ENCODE measurements at regions not wholly inside any gene's neighbourhood (a gene's known extent, or its start where the extent isn't known, plus 50 kb on each side); places are given as distances from the start of the nearest gene placed in this dataset.

DNA sequence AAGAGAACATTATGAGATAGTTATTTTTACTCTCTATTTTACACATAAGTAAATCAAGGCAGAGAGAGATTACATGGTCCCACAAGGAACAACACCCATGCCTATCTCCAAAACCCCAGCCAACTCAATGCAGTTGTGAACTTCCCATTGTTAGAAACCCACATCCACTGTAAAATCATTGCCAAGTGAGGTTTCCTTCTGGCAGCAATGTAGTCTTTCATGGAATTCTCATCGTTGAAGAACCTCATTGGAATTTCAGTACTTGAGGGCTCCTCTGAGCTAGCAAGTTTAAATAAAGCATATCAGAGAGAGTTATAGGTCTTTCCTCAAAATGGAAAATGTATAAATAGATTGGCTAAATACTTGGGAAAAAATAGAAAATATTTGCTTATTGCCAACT is 105.2 kb downstream of the RAD51AP2 start:
- TF ChIP-seq, protein P1, sequence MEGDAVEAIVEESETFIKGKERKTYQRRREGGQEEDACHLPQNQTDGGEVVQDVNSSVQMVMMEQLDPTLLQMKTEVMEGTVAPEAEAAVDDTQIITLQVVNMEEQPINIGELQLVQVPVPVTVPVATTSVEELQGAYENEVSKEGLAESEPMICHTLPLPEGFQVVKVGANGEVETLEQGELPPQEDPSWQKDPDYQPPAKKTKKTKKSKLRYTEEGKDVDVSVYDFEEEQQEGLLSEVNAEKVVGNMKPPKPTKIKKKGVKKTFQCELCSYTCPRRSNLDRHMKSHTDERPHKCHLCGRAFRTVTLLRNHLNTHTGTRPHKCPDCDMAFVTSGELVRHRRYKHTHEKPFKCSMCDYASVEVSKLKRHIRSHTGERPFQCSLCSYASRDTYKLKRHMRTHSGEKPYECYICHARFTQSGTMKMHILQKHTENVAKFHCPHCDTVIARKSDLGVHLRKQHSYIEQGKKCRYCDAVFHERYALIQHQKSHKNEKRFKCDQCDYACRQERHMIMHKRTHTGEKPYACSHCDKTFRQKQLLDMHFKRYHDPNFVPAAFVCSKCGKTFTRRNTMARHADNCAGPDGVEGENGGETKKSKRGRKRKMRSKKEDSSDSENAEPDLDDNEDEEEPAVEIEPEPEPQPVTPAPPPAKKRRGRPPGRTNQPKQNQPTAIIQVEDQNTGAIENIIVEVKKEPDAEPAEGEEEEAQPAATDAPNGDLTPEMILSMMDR (IDR thresholded peaks at IDR 0.05; ENCODE audit: low read depth, low read length): no peak
- TF ChIP-seq EZH2phosphoT487 (IDR thresholded peaks at IDR 0.05; ENCODE audit: low read depth): no peak
